ENCODE measurements at regions not wholly inside any gene's neighbourhood (a gene's known extent, or its start where the extent isn't known, plus 50 kb on each side); places are given as distances from the start of the nearest gene placed in this dataset.

DNA sequence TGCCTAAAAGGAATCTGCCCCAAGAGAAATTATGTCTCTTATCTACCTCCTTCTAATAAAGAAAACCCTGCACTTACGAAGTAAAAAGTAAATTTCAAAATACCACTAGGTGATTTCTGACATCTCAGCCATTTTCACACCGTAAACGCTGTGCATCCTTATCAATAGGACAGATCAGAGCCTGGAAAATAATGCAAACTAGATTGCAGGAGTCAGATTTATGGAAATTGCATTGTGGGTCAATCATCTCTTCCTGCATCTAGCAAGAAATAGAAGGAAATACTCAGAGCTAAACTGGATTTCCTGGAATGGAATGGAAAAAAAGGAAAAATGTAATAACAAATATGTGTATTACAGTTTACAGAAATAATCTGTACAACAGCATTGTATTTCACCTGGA is 114.3 kb upstream of the PLPPR4 start:
- no peak for TF ChIP-seq HDAC6 (IDR thresholded peaks at IDR 0.05; ENCODE audit: low read depth, low read length)
- no peaks in the 10 kb centered on the region for H3K4me1 ChIP-seq (replicated peaks in 1 of 4; ENCODE audit: control insufficient read depth in 3 of 4, insufficient read depth in 4 of 4, low read length in 3 of 4)
- H4K91ac ChIP-seq (replicated peaks; ENCODE audit: insufficient read length, low read length), result no peak overlapping the region
- H2BK5ac ChIP-seq (ENCODE audit: low read depth, low read length), result no peak overlapping the region
- no peak overlapping the region for H2AFZ ChIP-seq (ENCODE audit: low read length)
- no peaks in the 10 kb centered on the region for H3K36me3 ChIP-seq (ENCODE audit: control insufficient read depth in 2 of 4, insufficient read depth in 4 of 4, low read length in 3 of 4)
- no peak overlapping the region for H4K5ac ChIP-seq (ENCODE audit: insufficient read length, low read depth, low read length)
- CTCF ChIA-PET (ENCODE audit: partially characterized antibody), result no interaction called here
- H3K23ac ChIP-seq (ENCODE audit: insufficient read length), result no peak overlapping the region
- POLR2A ChIA-PET (ENCODE audit: partially characterized antibody), result no interaction called here
- H4K8ac ChIP-seq (ENCODE audit: extremely low read depth, insufficient read depth, low read length), result no peak overlapping the region
- H3K27me3 ChIP-seq (replicated peaks in 1 of 4; ENCODE audit: control insufficient read depth in 3 of 4, extremely low read depth in 1 of 4, insufficient read depth in 3 of 4, low read length in 3 of 4), result no peaks in the 10 kb centered on the region
- no peaks in the 10 kb centered on the region for H4K20me1 ChIP-seq (replicated peaks in 1 of 2; ENCODE audit: control insufficient read depth in 1 of 2, insufficient read depth in 2 of 2, low read length in 2 of 2)
- H3K56ac ChIP-seq (replicated peaks; ENCODE audit: insufficient read length, low read depth, low read length), result no peak overlapping the region
- H3K27ac ChIP-seq (ENCODE audit: low read depth, low read length), result no peak overlapping the region
- no peak overlapping the region for H3K18ac ChIP-seq (ENCODE audit: extremely low read depth, low read length)
- H2BK15ac ChIP-seq (ENCODE audit: low read length), result no peak overlapping the region
- no peaks in the 10 kb centered on the region for H3K9me3 ChIP-seq (ENCODE audit: insufficient read depth in 2 of 2, low read depth in 1 of 2, low read length in 1 of 2)
- H2BK20ac ChIP-seq (ENCODE audit: low read length), result no peak overlapping the region
- H3K4ac ChIP-seq (replicated peaks; ENCODE audit: insufficient read length, low read depth, low read length), result no peak overlapping the region
- H3K79me1 ChIP-seq (ENCODE audit: low read depth, low read length), result no peaks in the 10 kb centered on the region
- H3K14ac ChIP-seq (ENCODE audit: insufficient read length), result no peak overlapping the region
- FAIRE-seq (no peak), DNase-seq (ENCODE audit: low read depth in 1 of 2, low spot score in 2 of 2) (no peak)
- H2AK5ac ChIP-seq (ENCODE audit: low read depth, low read length), result no peak overlapping the region
- H3K23me2 ChIP-seq (ENCODE audit: low read depth, low read length), result no peaks in the 10 kb centered on the region
- H3K4me2 ChIP-seq (ENCODE audit: insufficient read depth in 1 of 2, low read depth in 2 of 2, low read length in 2 of 2), result no peak overlapping the region
- no peaks in the 10 kb centered on the region for H3K79me2 ChIP-seq (ENCODE audit: control insufficient read depth in 1 of 2, insufficient read depth in 2 of 2, low read length in 2 of 2)
- H2BK120ac ChIP-seq (replicated peaks; ENCODE audit: low read depth, low read length), result no peak overlapping the region
- H3K4me3 ChIP-seq (ENCODE audit: extremely low read depth in 1 of 4, insufficient read depth in 2 of 4, low read depth in 3 of 4, low read length in 4 of 4), result no peak overlapping the region
- no peak overlapping the region for H2BK12ac ChIP-seq (ENCODE audit: low read depth, low read length)
- 77% methylated on average over 3 of the region's 3 CpGs; no CpG with 5 or more reads in 1 of the 2 experiments for whole genome bisulfite sequencing, 2 experiments (ENCODE audit: extremely low coverage in 1 of 2, insufficient coverage in 1 of 2, insufficient read length in 1 of 2, insufficient replicate concordance in 2 of 2, low coverage in 1 of 2, low lambda C conversion rate in 2 of 2, missing lambda C conversion rate in 1 of 2)
- H3K9ac ChIP-seq (replicated peaks in 1 of 4; ENCODE audit: extremely low read depth in 1 of 4, low read depth in 3 of 4, low read length in 3 of 4), result no peak overlapping the region
